ENCODE measurements at regions not wholly inside any gene's neighbourhood (a gene's known extent, or its start where the extent isn't known, plus 50 kb on each side); places are given as distances from the start of the nearest gene placed in this dataset.

DNA sequence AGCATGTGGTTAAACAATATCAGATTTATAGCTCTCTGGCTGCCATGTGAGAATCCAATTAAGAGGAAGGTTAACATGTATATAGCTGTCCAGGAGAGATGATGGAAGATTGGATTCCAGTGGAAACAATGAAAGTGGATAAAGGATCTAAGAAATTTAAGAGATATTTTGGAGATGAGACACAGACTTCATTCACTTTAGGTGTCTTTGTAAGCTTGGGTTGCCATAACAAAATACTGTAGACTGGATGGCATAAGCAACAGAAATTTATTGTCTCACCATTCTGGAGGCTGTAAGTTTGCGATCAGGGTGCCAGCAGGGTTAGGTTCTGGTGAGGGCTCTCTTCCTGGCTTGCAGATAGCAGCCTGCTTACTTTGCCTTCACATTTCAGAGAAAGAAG is 155.9 kb upstream of the MYOCD start:
- H3K4me1 ChIP-seq (ENCODE audit: control insufficient read depth, extremely low read depth, insufficient read depth, low read length), result no peaks in the 10 kb centered on the region
- H3K27me3 ChIP-seq (ENCODE audit: control insufficient read depth, extremely low read depth, insufficient read depth, low read length), result no peaks in the 10 kb centered on the region
- TF ChIP-seq, protein P1, sequence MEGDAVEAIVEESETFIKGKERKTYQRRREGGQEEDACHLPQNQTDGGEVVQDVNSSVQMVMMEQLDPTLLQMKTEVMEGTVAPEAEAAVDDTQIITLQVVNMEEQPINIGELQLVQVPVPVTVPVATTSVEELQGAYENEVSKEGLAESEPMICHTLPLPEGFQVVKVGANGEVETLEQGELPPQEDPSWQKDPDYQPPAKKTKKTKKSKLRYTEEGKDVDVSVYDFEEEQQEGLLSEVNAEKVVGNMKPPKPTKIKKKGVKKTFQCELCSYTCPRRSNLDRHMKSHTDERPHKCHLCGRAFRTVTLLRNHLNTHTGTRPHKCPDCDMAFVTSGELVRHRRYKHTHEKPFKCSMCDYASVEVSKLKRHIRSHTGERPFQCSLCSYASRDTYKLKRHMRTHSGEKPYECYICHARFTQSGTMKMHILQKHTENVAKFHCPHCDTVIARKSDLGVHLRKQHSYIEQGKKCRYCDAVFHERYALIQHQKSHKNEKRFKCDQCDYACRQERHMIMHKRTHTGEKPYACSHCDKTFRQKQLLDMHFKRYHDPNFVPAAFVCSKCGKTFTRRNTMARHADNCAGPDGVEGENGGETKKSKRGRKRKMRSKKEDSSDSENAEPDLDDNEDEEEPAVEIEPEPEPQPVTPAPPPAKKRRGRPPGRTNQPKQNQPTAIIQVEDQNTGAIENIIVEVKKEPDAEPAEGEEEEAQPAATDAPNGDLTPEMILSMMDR (optimal IDR thresholded peaks at IDR 0.05 in 1 of 3, IDR thresholded peaks at IDR 0.05 in 1 of 3, conservative IDR thresholded peaks at IDR 0.05 in 1 of 3; ENCODE audit: extremely low read depth in 1 of 3, insufficient read depth in 2 of 3, low read length in 3 of 3), result no peak
- TF ChIP-seq EZH2 (IDR thresholded peaks at IDR 0.05; ENCODE audit: low read length), result no peak
- H3K36me3 ChIP-seq (ENCODE audit: control insufficient read depth in 2 of 2, extremely low read depth in 1 of 2, insufficient read depth in 2 of 2, low read length in 2 of 2), result no peaks in the 10 kb centered on the region
- no peak overlapping the region for H3K27ac ChIP-seq (ENCODE audit: control insufficient read depth, insufficient read depth, low read length)
- dilution Hi-C loops (cut with MboI; ENCODE audit: extremely low pct_ligation_motif_present, low sequenced_read_pairs), result no loop called here
- H3K4me2 ChIP-seq (ENCODE audit: control insufficient read depth, extremely low read depth, insufficient read depth, low read depth, low read length), result no peak overlapping the region
- no peak overlapping the region for H2AFZ ChIP-seq (ENCODE audit: control insufficient read depth, low read length)
- H3K4me3 ChIP-seq (ENCODE audit: control insufficient read depth in 2 of 3, extremely low read depth in 1 of 3, insufficient read depth in 2 of 3, low read depth in 1 of 3, low read length in 3 of 3), result no peak overlapping the region
- no peaks in the 10 kb centered on the region for H3K9me3 ChIP-seq (ENCODE audit: control insufficient read depth, low read depth, low read length)
- H4K20me1 ChIP-seq (ENCODE audit: control insufficient read depth, extremely low read depth, insufficient read depth, low read length), result no peaks in the 10 kb centered on the region
- no peaks in the 10 kb centered on the region for H3K79me2 ChIP-seq (ENCODE audit: control insufficient read depth, insufficient read depth, low read length)
- H3K9me1 ChIP-seq (ENCODE audit: control insufficient read depth, extremely low read depth, insufficient read depth, low read length), result no peaks in the 10 kb centered on the region
- FAIRE-seq (no peak), DNase-seq (ENCODE audit: low read depth, low spot score) (no peak)
- H3K9ac ChIP-seq (ENCODE audit: control insufficient read depth, extremely low read depth, insufficient read depth, low read length), result no peak overlapping the region

DNA sequence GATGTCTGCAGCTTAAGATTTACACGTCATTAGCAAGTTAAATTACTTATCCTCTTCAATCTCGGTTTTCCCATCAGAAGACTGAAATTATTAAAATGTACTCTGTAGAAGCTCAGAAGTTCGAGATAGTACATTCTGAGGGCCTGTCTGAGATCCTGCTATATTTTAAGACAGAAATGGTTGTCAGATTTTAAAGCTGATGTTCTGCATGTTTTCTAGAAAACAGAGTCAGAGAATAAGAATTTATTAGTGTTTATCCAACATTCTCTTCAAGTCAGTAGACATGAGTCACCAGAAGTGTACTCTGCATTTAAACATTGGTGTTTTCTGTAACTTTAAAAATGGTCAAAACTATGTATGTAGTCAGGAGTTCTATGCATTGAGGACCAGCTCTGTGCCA is 155.2 kb upstream of the MYOCD start:
- no peaks in the 10 kb centered on the region for H3K4me1 ChIP-seq (ENCODE audit: control insufficient read depth, extremely low read depth, insufficient read depth, low read length)
- H3K9me1 ChIP-seq (ENCODE audit: control insufficient read depth, extremely low read depth, insufficient read depth, low read length), result no peaks in the 10 kb centered on the region
- no peak overlapping the region for H2AFZ ChIP-seq (ENCODE audit: control insufficient read depth, low read length)
- H3K27ac ChIP-seq (ENCODE audit: control insufficient read depth, insufficient read depth, low read length), result no peak overlapping the region
- H3K79me2 ChIP-seq (ENCODE audit: control insufficient read depth, insufficient read depth, low read length), result no peaks in the 10 kb centered on the region
- no peaks in the 10 kb centered on the region for H3K27me3 ChIP-seq (ENCODE audit: control insufficient read depth, extremely low read depth, insufficient read depth, low read length)
- H3K9ac ChIP-seq (ENCODE audit: control insufficient read depth, extremely low read depth, insufficient read depth, low read length), result no peak overlapping the region
- TF ChIP-seq EZH2 (IDR thresholded peaks at IDR 0.05; ENCODE audit: low read length), result no peak
- TF ChIP-seq, protein P1 (optimal IDR thresholded peaks at IDR 0.05 in 1 of 3, IDR thresholded peaks at IDR 0.05 in 1 of 3, conservative IDR thresholded peaks at IDR 0.05 in 1 of 3; ENCODE audit: extremely low read depth in 1 of 3, insufficient read depth in 2 of 3, low read length in 3 of 3), result no peak
- no peak overlapping the region for H3K4me3 ChIP-seq (ENCODE audit: control insufficient read depth in 2 of 3, extremely low read depth in 1 of 3, insufficient read depth in 2 of 3, low read depth in 1 of 3, low read length in 3 of 3)
- no peaks in the 10 kb centered on the region for H3K36me3 ChIP-seq (ENCODE audit: control insufficient read depth in 2 of 2, extremely low read depth in 1 of 2, insufficient read depth in 2 of 2, low read length in 2 of 2)
- DNase-seq (ENCODE audit: low read depth, low spot score), result no peak
- H4K20me1 ChIP-seq (ENCODE audit: control insufficient read depth, extremely low read depth, insufficient read depth, low read length), result no peaks in the 10 kb centered on the region
- FAIRE-seq, result no peak
- dilution Hi-C loops (cut with MboI; ENCODE audit: extremely low pct_ligation_motif_present, low sequenced_read_pairs), result no loop called here
- H3K9me3 ChIP-seq (ENCODE audit: control insufficient read depth, low read depth, low read length), result no peaks in the 10 kb centered on the region
- H3K4me2 ChIP-seq (ENCODE audit: control insufficient read depth, extremely low read depth, insufficient read depth, low read depth, low read length), result no peak overlapping the region
